ENCODE measurements at regions not wholly inside any gene's neighbourhood (a gene's known extent, or its start where the extent isn't known, plus 50 kb on each side); places are given as distances from the start of the nearest gene placed in this dataset.

GRCh38 chr5:154648706-154649105 lies 106.5 kb upstream of the LARP1 start:
- CTCF ChIA-PET: no interaction called here

GRCh38 chr5:154648229-154648628 lies 106.9 kb upstream of the LARP1 start:
- no TSS peak for BruUV-seq (replicated peaks)
- ATAC-seq: no peak
- Histone ChIP-seq H3K4me1 (ENCODE audit: control insufficient read depth, insufficient read depth, low read length) (no peaks in the 10 kb centered on the region), H3K27me3 (ENCODE audit: control insufficient read depth, insufficient read depth, low read length) (no peaks in the 10 kb centered on the region), H3K4me3 (ENCODE audit: low read depth in 2 of 2, low read length in 2 of 2) (no peak overlapping the region), H3K9me3 (ENCODE audit: control insufficient read depth, insufficient read depth, low read depth, low read length) (no peaks in the 10 kb centered on the region), H3K27ac (ENCODE audit: low read length) (no peak overlapping the region), H3K36me3 (ENCODE audit: control insufficient read depth, insufficient read depth, low read length) (no peaks in the 10 kb centered on the region)
- TF ChIP-seq REST (IDR thresholded peaks at IDR 0.05; ENCODE audit: insufficient read depth in 1 of 2, low read depth in 2 of 2, low read length in 1 of 2): no peak
- TF ChIP-seq, protein P1, sequence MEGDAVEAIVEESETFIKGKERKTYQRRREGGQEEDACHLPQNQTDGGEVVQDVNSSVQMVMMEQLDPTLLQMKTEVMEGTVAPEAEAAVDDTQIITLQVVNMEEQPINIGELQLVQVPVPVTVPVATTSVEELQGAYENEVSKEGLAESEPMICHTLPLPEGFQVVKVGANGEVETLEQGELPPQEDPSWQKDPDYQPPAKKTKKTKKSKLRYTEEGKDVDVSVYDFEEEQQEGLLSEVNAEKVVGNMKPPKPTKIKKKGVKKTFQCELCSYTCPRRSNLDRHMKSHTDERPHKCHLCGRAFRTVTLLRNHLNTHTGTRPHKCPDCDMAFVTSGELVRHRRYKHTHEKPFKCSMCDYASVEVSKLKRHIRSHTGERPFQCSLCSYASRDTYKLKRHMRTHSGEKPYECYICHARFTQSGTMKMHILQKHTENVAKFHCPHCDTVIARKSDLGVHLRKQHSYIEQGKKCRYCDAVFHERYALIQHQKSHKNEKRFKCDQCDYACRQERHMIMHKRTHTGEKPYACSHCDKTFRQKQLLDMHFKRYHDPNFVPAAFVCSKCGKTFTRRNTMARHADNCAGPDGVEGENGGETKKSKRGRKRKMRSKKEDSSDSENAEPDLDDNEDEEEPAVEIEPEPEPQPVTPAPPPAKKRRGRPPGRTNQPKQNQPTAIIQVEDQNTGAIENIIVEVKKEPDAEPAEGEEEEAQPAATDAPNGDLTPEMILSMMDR (IDR thresholded peaks at IDR 0.05): no peak
- no peak for TF ChIP-seq TCF7L2 (IDR thresholded peaks at IDR 0.05; ENCODE audit: low read depth, low read length)
- no peak for TF ChIP-seq SIN3A (IDR thresholded peaks at IDR 0.05; ENCODE audit: borderline replicate concordance, insufficient read depth, low read depth, low read length)
- no peak for TF ChIP-seq POLR2AphosphoS5 (IDR thresholded peaks at IDR 0.05; ENCODE audit: low read depth, low read length)
- POLR2A ChIA-PET: no interaction called here
- intact Hi-C loops (cut with micrococcal nuclease; ENCODE audit: unreplicated experiment) (no loop called here), in situ Hi-C loops (cut with HindIII; ENCODE audit: low pct_unique_long_range_greater_than_20kb, low sequenced_read_pairs) (no loop called here)
- CTCF ChIA-PET: interaction anchor here (0.6 kb wide), 1 partner anchor 376 kb away, joined by 4 read pairs; no protein-coding TSS in a partner anchor
- DNase-seq (ENCODE audit: low read depth, low spot score): no peak

More at GRCh38 chr5:154648706-154649105, 106.5 kb upstream of the LARP1 start:
- intact Hi-C loops (cut with micrococcal nuclease; ENCODE audit: unreplicated experiment) (no loop called here), in situ Hi-C loops (cut with HindIII; ENCODE audit: low pct_unique_long_range_greater_than_20kb, low sequenced_read_pairs) (no loop called here)
- 0 out of 2 replicates have a peak, but pooled peaks cover under 1% of the 10 kb centered on the region for H3K4me1 ChIP-seq (ENCODE audit: control insufficient read depth, insufficient read depth, low read length)
- POLR2A ChIA-PET: no interaction called here
- no TSS peak for BruUV-seq (replicated peaks)
- H3K36me3 ChIP-seq (ENCODE audit: control insufficient read depth, insufficient read depth, low read length): no peaks in the 10 kb centered on the region
- H3K27ac ChIP-seq (ENCODE audit: low read length): no peak overlapping the region
- H3K9me3 ChIP-seq (ENCODE audit: control insufficient read depth, insufficient read depth, low read depth, low read length): no peaks in the 10 kb centered on the region
- DNase-seq (ENCODE audit: low read depth, low spot score) (no peak), ATAC-seq (no peak)
- TF ChIP-seq POLR2AphosphoS5 (IDR thresholded peaks at IDR 0.05; ENCODE audit: low read depth, low read length) (no peak), SIN3A (IDR thresholded peaks at IDR 0.05; ENCODE audit: borderline replicate concordance, insufficient read depth, low read depth, low read length) (no peak), TCF7L2 (IDR thresholded peaks at IDR 0.05; ENCODE audit: low read depth, low read length) (no peak), REST (IDR thresholded peaks at IDR 0.05; ENCODE audit: insufficient read depth in 1 of 2, low read depth in 2 of 2, low read length in 1 of 2) (no peak)
- TF ChIP-seq, protein P1 (IDR thresholded peaks at IDR 0.05): no peak
- no peaks in the 10 kb centered on the region for H3K27me3 ChIP-seq (ENCODE audit: control insufficient read depth, insufficient read depth, low read length)
- no peak overlapping the region for H3K4me3 ChIP-seq (ENCODE audit: low read depth in 2 of 2, low read length in 2 of 2)
